OCI-LY7 (cell line): ENCODE measurements at regions not wholly inside any gene's neighbourhood (a gene's known extent, or its start where the extent isn't known, plus 50 kb on each side); places are given as distances from the start of the nearest gene placed in this dataset.

Source experiments
- EZH2phosphoT487 ChIP-seq: fragments of 200-600 bp; sonication (generic); IDR thresholded peaks from 2 replicates; pipeline ENCODE4 v1.6.1; 2018; ENCODE audit warnings: low read depth, borderline replicate concordance, mild to moderate bottlenecking, mixed run types, antibody characterized with exemption, low read length, moderate library complexity, mixed read lengths
- TF ChIP-seq, protein P1 (sequence below): fragments of 200-600 bp; sonication (generic); conservative IDR thresholded peaks from 2 replicates; pipeline ENCODE4 v1.5.1; 2014; ENCODE audit warnings: mild to moderate bottlenecking, antibody characterized with exemption, low read length, moderate library complexity, mixed read lengths

DNA sequence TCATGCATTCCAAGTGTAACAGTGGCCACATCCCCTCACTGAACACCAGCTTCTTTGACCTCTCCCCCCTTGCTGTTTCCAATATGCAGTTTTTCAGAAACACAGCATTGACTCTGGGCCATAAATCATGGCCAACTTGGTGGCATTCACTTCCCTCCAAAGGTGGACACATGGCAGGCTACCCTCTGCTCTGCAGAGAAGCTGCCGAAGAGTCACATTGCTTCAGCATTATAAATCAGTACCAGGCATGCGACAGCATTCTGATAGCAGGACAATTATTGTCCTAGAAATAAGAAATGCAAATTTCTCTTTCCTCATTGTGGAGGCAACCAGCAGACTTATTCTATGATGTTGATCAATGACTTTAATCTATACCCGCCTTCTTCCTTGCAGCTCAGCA is 475.4 kb upstream of the GHITM start:
- TF ChIP-seq, protein P1, sequence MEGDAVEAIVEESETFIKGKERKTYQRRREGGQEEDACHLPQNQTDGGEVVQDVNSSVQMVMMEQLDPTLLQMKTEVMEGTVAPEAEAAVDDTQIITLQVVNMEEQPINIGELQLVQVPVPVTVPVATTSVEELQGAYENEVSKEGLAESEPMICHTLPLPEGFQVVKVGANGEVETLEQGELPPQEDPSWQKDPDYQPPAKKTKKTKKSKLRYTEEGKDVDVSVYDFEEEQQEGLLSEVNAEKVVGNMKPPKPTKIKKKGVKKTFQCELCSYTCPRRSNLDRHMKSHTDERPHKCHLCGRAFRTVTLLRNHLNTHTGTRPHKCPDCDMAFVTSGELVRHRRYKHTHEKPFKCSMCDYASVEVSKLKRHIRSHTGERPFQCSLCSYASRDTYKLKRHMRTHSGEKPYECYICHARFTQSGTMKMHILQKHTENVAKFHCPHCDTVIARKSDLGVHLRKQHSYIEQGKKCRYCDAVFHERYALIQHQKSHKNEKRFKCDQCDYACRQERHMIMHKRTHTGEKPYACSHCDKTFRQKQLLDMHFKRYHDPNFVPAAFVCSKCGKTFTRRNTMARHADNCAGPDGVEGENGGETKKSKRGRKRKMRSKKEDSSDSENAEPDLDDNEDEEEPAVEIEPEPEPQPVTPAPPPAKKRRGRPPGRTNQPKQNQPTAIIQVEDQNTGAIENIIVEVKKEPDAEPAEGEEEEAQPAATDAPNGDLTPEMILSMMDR, result no peak
- no peak for TF ChIP-seq EZH2phosphoT487
